ENCODE measurements at regions not wholly inside any gene's neighbourhood (a gene's known extent, or its start where the extent isn't known, plus 50 kb on each side); places are given as distances from the start of the nearest gene placed in this dataset.

- Histone ChIP-seq H3K9me2 (replicated peaks; ENCODE audit: low read depth, low read length) (no peaks in the 10 kb centered on the region), H3K9ac (ENCODE audit: low read depth, low read length, poor library complexity, severe bottlenecking) (no peak overlapping the region), H3K79me2 (ENCODE audit: insufficient read depth, low read length) (peaks cover 4% of the 10 kb centered on the region; the same call in 1 of the 2 replicates), H3K4me3 (ENCODE audit: low read length, poor library complexity, severe bottlenecking) (no peak overlapping the region), H2AFZ (ENCODE audit: low read length) (no peak overlapping the region), H3K4me1 (ENCODE audit: insufficient read depth, low read length, poor library complexity, severe bottlenecking) (peaks cover 3% of the 10 kb centered on the region), H3K36me3 (ENCODE audit: insufficient read depth, low read length) (no peaks in the 10 kb centered on the region), H3F3A (ENCODE audit: low read depth) (no peaks in the 10 kb centered on the region), H3K9me3 (ENCODE audit: insufficient read depth, low read depth, low read length) (no peaks in the 10 kb centered on the region), H4K20me1 (ENCODE audit: insufficient read depth, low read length, poor library complexity, severe bottlenecking) (no peaks in the 10 kb centered on the region), H3K27me3 (ENCODE audit: insufficient read depth, low read length, poor library complexity, severe bottlenecking) (no peaks in the 10 kb centered on the region), H3K4me2 (ENCODE audit: low read depth, low read length, poor library complexity, severe bottlenecking) (no peak overlapping the region)
- no peak for TF ChIP-seq CTCF (conservative IDR thresholded peaks at IDR 0.05; ENCODE audit: low read length)
- no peak for TF ChIP-seq EZH2phosphoT487 (IDR thresholded peaks at IDR 0.05; ENCODE audit: borderline replicate concordance)
Observed at GRCh38 chr12:107344035-107344808, 250.9 kb upstream of the CRY1 start.

DNA sequence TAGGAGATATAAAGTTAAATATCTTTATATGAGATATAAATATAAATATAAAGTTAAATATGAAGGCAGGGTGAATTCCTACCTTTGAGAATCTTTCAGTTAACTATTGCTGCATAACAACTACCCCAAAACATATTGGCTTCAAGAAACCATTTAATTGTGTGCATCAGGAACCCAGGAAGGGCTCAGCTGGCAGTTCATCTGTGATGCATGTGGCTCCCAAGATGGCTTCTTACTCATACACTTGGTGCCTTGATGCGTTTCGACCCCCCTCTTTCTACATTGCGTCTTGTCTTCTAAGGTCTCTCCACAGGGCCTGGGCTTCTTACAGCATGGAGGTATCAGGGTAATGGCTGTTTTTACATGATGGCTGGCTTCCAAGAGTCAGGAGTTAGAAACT is 253.9 kb upstream of the CRY1 start:
- H3K27me3 ChIP-seq (ENCODE audit: insufficient read depth, low read length, poor library complexity, severe bottlenecking), result no peaks in the 10 kb centered on the region
- no peaks in the 10 kb centered on the region for H4K20me1 ChIP-seq (ENCODE audit: insufficient read depth, low read length, poor library complexity, severe bottlenecking)
- no peaks in the 10 kb centered on the region for H3K79me2 ChIP-seq (ENCODE audit: insufficient read depth, low read length)
- no peak overlapping the region for H3K4me2 ChIP-seq (ENCODE audit: low read depth, low read length, poor library complexity, severe bottlenecking)
- no peaks in the 10 kb centered on the region for H3K9me2 ChIP-seq (replicated peaks; ENCODE audit: low read depth, low read length)
- no peak overlapping the region for H3K4me3 ChIP-seq (ENCODE audit: low read length, poor library complexity, severe bottlenecking)
- H3K36me3 ChIP-seq (ENCODE audit: insufficient read depth, low read length), result no peaks in the 10 kb centered on the region
- H2AFZ ChIP-seq (ENCODE audit: low read length), result no peak overlapping the region
- no peak overlapping the region for H3K9ac ChIP-seq (ENCODE audit: low read depth, low read length, poor library complexity, severe bottlenecking)
- peaks cover 7% of the 10 kb centered on the region for H3K4me1 ChIP-seq (ENCODE audit: insufficient read depth, low read length, poor library complexity, severe bottlenecking)
- H3K9me3 ChIP-seq (ENCODE audit: insufficient read depth, low read depth, low read length), result no peaks in the 10 kb centered on the region
- TF ChIP-seq EZH2phosphoT487 (IDR thresholded peaks at IDR 0.05; ENCODE audit: borderline replicate concordance) (no peak), CTCF (conservative IDR thresholded peaks at IDR 0.05; ENCODE audit: low read length) (no peak)
- no peaks in the 10 kb centered on the region for H3F3A ChIP-seq (ENCODE audit: low read depth)

DNA sequence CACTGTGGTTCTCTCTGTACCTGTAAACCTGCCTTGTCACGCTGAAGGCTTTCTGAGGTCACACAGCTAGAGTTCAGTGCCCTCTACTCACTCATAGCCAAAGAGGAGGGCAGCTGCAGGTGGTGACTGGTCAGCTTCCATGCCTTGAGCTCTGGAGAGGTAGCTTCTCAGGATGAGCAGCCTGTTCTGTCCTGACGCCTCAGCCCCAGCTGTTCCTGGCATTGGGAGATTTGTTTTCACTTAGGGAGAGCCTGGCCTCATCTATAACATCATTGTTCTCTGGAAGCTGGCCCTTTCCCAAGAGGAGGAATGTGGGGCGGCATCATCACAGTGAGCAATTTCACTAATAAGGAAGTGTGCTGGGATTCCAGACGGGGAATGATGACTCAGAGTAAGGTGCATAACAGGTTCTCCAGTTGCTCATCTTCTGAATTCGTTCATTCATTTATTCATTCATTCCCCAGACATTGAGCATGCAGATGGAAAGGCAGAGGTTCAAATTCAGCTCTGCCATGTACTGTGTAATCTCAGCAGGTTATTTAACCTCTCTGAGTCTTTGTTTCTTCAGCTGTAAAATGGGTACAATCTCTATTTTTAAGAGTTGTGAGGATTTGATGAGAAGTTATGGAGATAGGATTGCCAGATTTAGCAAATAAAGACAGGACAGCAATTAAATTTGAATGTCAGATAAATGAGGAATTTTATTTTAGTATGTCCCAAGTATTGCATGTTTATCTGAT is 255.8 kb upstream of the CRY1 start:
- Histone ChIP-seq H3K4me2 (ENCODE audit: low read depth, low read length, poor library complexity, severe bottlenecking) (no peak overlapping the region), H3K9me3 (ENCODE audit: insufficient read depth, low read depth, low read length) (no peaks in the 10 kb centered on the region), H3K9me2 (replicated peaks; ENCODE audit: low read depth, low read length) (no peaks in the 10 kb centered on the region), H3K27me3 (ENCODE audit: insufficient read depth, low read length, poor library complexity, severe bottlenecking) (no peaks in the 10 kb centered on the region), H4K20me1 (ENCODE audit: insufficient read depth, low read length, poor library complexity, severe bottlenecking) (no peaks in the 10 kb centered on the region), H3K79me2 (ENCODE audit: insufficient read depth, low read length) (0 out of 2 replicates have a peak, but pooled peaks cover 6% of the 10 kb centered on the region), H3K9ac (ENCODE audit: low read depth, low read length, poor library complexity, severe bottlenecking) (no peak overlapping the region), H3F3A (ENCODE audit: low read depth) (no peaks in the 10 kb centered on the region), H3K4me1 (ENCODE audit: insufficient read depth, low read length, poor library complexity, severe bottlenecking) (peaks cover 15% of the 10 kb centered on the region), H3K36me3 (ENCODE audit: insufficient read depth, low read length) (no peaks in the 10 kb centered on the region), H2AFZ (ENCODE audit: low read length) (no peak overlapping the region), H3K4me3 (ENCODE audit: low read length, poor library complexity, severe bottlenecking) (no peak overlapping the region)
- TF ChIP-seq CTCF (conservative IDR thresholded peaks at IDR 0.05; ENCODE audit: low read length) (no peak), EZH2phosphoT487 (IDR thresholded peaks at IDR 0.05; ENCODE audit: borderline replicate concordance) (no peak)
